ENCODE measurements at regions not wholly inside any gene's neighbourhood (a gene's known extent, or its start where the extent isn't known, plus 50 kb on each side); places are given as distances from the start of the nearest gene placed in this dataset.
"Not testable (repeated sequence)": the region's sequence is repeated elsewhere in the genome, so short reads cannot be mapped to it uniquely, and the experiment has no call there.

- WGBS (ENCODE audit: insufficient coverage, low lambda C conversion rate): no CpG with 5 or more reads among the region's 3 CpGs
- H3K4me3 ChIP-seq (ENCODE audit: low read length): no peak overlapping the region
- no peaks in the 10 kb centered on the region for H3K4me1 ChIP-seq (ENCODE audit: control insufficient read depth, insufficient read depth, low read length)
Observed at GRCh38 chr4:186871856-186872255, 148.2 kb upstream of the FAT1 start.

GRCh38 chr4:186873095-186873494 is 149.4 kb upstream of the FAT1 start:
- 100% methylated on average over 1 of the region's 1 CpG for WGBS (ENCODE audit: insufficient coverage, low lambda C conversion rate)
- not testable (repeated sequence) for H3K9me3 ChIP-seq (ENCODE audit: control insufficient read depth, low read depth, low read length); H3K27ac ChIP-seq (ENCODE audit: low read length); DNase-seq; H3K4me1 ChIP-seq (ENCODE audit: control insufficient read depth, insufficient read depth, low read length); H3K27me3 ChIP-seq (ENCODE audit: control insufficient read depth, insufficient read depth, low read length); H3K4me3 ChIP-seq (ENCODE audit: low read length); H3K36me3 ChIP-seq (ENCODE audit: control insufficient read depth, insufficient read depth, low read length)

More at GRCh38 chr4:186871856-186872255, 148.2 kb upstream of the FAT1 start:
- no peak for DNase-seq
- peaks cover 4% of the 10 kb centered on the region for H3K9me3 ChIP-seq (ENCODE audit: control insufficient read depth, low read depth, low read length)
- H3K27ac ChIP-seq (ENCODE audit: low read length): no peak overlapping the region
- no peaks in the 10 kb centered on the region for H3K36me3 ChIP-seq (ENCODE audit: control insufficient read depth, insufficient read depth, low read length)
- no peaks in the 10 kb centered on the region for H3K27me3 ChIP-seq (ENCODE audit: control insufficient read depth, insufficient read depth, low read length)

GRCh38 chr4:186875476-186875875 is 151.8 kb upstream of the FAT1 start:
- H3K4me1 ChIP-seq (ENCODE audit: control insufficient read depth, insufficient read depth, low read length): no peaks in the 10 kb centered on the region
- H3K27ac ChIP-seq (ENCODE audit: low read length): no peak overlapping the region
- no peaks in the 10 kb centered on the region for H3K27me3 ChIP-seq (ENCODE audit: control insufficient read depth, insufficient read depth, low read length)
- no peak for DNase-seq
- H3K4me3 ChIP-seq (ENCODE audit: low read length): no peak overlapping the region
- H3K9me3 ChIP-seq (ENCODE audit: control insufficient read depth, low read depth, low read length): peaks cover 4% of the 10 kb centered on the region
- H3K36me3 ChIP-seq (ENCODE audit: control insufficient read depth, insufficient read depth, low read length): no peaks in the 10 kb centered on the region
- WGBS (ENCODE audit: insufficient coverage, low lambda C conversion rate): 60% methylated on average over 1 of the region's 1 CpG

GRCh38 chr4:186876961-186877626 is 153.4 kb upstream of the FAT1 start:
- DNase-seq: no peak
- no peaks in the 10 kb centered on the region for H3K4me1 ChIP-seq (ENCODE audit: control insufficient read depth, insufficient read depth, low read length)
- no peaks in the 10 kb centered on the region for H3K27me3 ChIP-seq (ENCODE audit: control insufficient read depth, insufficient read depth, low read length)
- no peak overlapping the region for H3K27ac ChIP-seq (ENCODE audit: low read length)
- peaks cover 4% of the 10 kb centered on the region for H3K9me3 ChIP-seq (ENCODE audit: control insufficient read depth, low read depth, low read length)
- no peak overlapping the region for H3K4me3 ChIP-seq (ENCODE audit: low read length)
- 96% methylated on average over 3 of the region's 6 CpGs for WGBS (ENCODE audit: insufficient coverage, low lambda C conversion rate)
- H3K36me3 ChIP-seq (ENCODE audit: control insufficient read depth, insufficient read depth, low read length): no peaks in the 10 kb centered on the region

GRCh38 chr4:186878203-186878776 is 154.6 kb upstream of the FAT1 start:
- no peaks in the 10 kb centered on the region for H3K36me3 ChIP-seq (ENCODE audit: control insufficient read depth, insufficient read depth, low read length)
- WGBS (ENCODE audit: insufficient coverage, low lambda C conversion rate): no CpG with 5 or more reads among the region's 2 CpGs
- no peak overlapping the region for H3K4me3 ChIP-seq (ENCODE audit: low read length)

GRCh38 chr4:186881521-186882220 is 158.0 kb upstream of the FAT1 start:
- H3K4me3 ChIP-seq (ENCODE audit: low read length): no peak overlapping the region
- WGBS (ENCODE audit: insufficient coverage, low lambda C conversion rate): 83% methylated on average over 2 of the region's 3 CpGs
- H3K27ac ChIP-seq (ENCODE audit: low read length): no peak overlapping the region
- no peaks in the 10 kb centered on the region for H3K4me1 ChIP-seq (ENCODE audit: control insufficient read depth, insufficient read depth, low read length)
- no peak for DNase-seq
- H3K27me3 ChIP-seq (ENCODE audit: control insufficient read depth, insufficient read depth, low read length): no peaks in the 10 kb centered on the region
- H3K9me3 ChIP-seq (ENCODE audit: control insufficient read depth, low read depth, low read length): no peaks in the 10 kb centered on the region
- H3K36me3 ChIP-seq (ENCODE audit: control insufficient read depth, insufficient read depth, low read length): no peaks in the 10 kb centered on the region

More at GRCh38 chr4:186878203-186878776, 154.6 kb upstream of the FAT1 start:
- Histone ChIP-seq H3K27ac (ENCODE audit: low read length) (no peak overlapping the region), H3K27me3 (ENCODE audit: control insufficient read depth, insufficient read depth, low read length) (no peaks in the 10 kb centered on the region), H3K9me3 (ENCODE audit: control insufficient read depth, low read depth, low read length) (no peaks in the 10 kb centered on the region), H3K4me1 (ENCODE audit: control insufficient read depth, insufficient read depth, low read length) (no peaks in the 10 kb centered on the region)
- no peak for DNase-seq

- Histone ChIP-seq H3K4me1 (ENCODE audit: control insufficient read depth, insufficient read depth, low read length) (no peaks in the 10 kb centered on the region), H3K27me3 (ENCODE audit: control insufficient read depth, insufficient read depth, low read length) (no peaks in the 10 kb centered on the region), H3K27ac (ENCODE audit: low read length) (no peak overlapping the region), H3K36me3 (ENCODE audit: control insufficient read depth, insufficient read depth, low read length) (no peaks in the 10 kb centered on the region), H3K4me3 (ENCODE audit: low read length) (no peak overlapping the region), H3K9me3 (ENCODE audit: control insufficient read depth, low read depth, low read length) (no peaks in the 10 kb centered on the region)
- 100% methylated on average over 1 of the region's 1 CpG for WGBS (ENCODE audit: insufficient coverage, low lambda C conversion rate)
- no peak for DNase-seq
Observed at GRCh38 chr4:186882293-186882692, 158.6 kb upstream of the FAT1 start.

GRCh38 chr4:186885289-186885688 is 161.6 kb upstream of the FAT1 start:
- Histone ChIP-seq H3K36me3 (ENCODE audit: control insufficient read depth, insufficient read depth, low read length) (no peaks in the 10 kb centered on the region), H3K4me3 (ENCODE audit: low read length) (no peak overlapping the region), H3K27me3 (ENCODE audit: control insufficient read depth, insufficient read depth, low read length) (no peaks in the 10 kb centered on the region), H3K27ac (ENCODE audit: low read length) (no peak overlapping the region), H3K9me3 (ENCODE audit: control insufficient read depth, low read depth, low read length) (peaks cover 12% of the 10 kb centered on the region), H3K4me1 (ENCODE audit: control insufficient read depth, insufficient read depth, low read length) (no peaks in the 10 kb centered on the region)
- peak in 1 of 2 donors; percentile 23 for DNase-seq
- no CpG with 5 or more reads among the region's 6 CpGs for WGBS (ENCODE audit: insufficient coverage, low lambda C conversion rate)

- H3K9me3 ChIP-seq (ENCODE audit: control insufficient read depth, low read depth, low read length): peaks cover 13% of the 10 kb centered on the region
- H3K27ac ChIP-seq (ENCODE audit: low read length): no peak overlapping the region
- no peaks in the 10 kb centered on the region for H3K27me3 ChIP-seq (ENCODE audit: control insufficient read depth, insufficient read depth, low read length)
- WGBS (ENCODE audit: insufficient coverage, low lambda C conversion rate): no CpG with 5 or more reads among the region's 2 CpGs
- DNase-seq: no peak
- H3K36me3 ChIP-seq (ENCODE audit: control insufficient read depth, insufficient read depth, low read length): no peaks in the 10 kb centered on the region
- no peaks in the 10 kb centered on the region for H3K4me1 ChIP-seq (ENCODE audit: control insufficient read depth, insufficient read depth, low read length)
- no peak overlapping the region for H3K4me3 ChIP-seq (ENCODE audit: low read length)
Observed at GRCh38 chr4:186886759-186887158, 163.1 kb upstream of the FAT1 start.

- Histone ChIP-seq H3K4me3 (ENCODE audit: low read length) (no peak overlapping the region), H3K9me3 (ENCODE audit: control insufficient read depth, low read depth, low read length) (peaks cover 13% of the 10 kb centered on the region), H3K27ac (ENCODE audit: low read length) (no peak overlapping the region), H3K36me3 (ENCODE audit: control insufficient read depth, insufficient read depth, low read length) (no peaks in the 10 kb centered on the region), H3K27me3 (ENCODE audit: control insufficient read depth, insufficient read depth, low read length) (no peaks in the 10 kb centered on the region), H3K4me1 (ENCODE audit: control insufficient read depth, insufficient read depth, low read length) (no peaks in the 10 kb centered on the region)
- no CpG with 5 or more reads among the region's 6 CpGs for WGBS (ENCODE audit: insufficient coverage, low lambda C conversion rate)
- DNase-seq: no peak
Observed at GRCh38 chr4:186887291-186887700, 163.6 kb upstream of the FAT1 start.
